HG03565 (cell line): ENCODE measurements at regions not wholly inside any gene's neighbourhood (a gene's known extent, or its start where the extent isn't known, plus 50 kb on each side); places are given as distances from the start of the nearest gene placed in this dataset.

Source experiments
- ATAC-seq: cut with Tn5 transposase; IDR thresholded peaks from one replicate; pipeline ENCODE4 v1.9.1; 2021; ENCODE audit warnings: mild to moderate bottlenecking, moderate library complexity; ENCODE audit not compliant: unreplicated experiment

- no peak for ATAC-seq
These were observed 679.7 kb downstream of the FAT4 start for GRCh38 chr4:125994430-125994829.

- no peak for ATAC-seq
These were observed 690.2 kb downstream of the FAT4 start for GRCh38 chr4:126004941-126005340.

- ATAC-seq, result no peak
These were observed 692.4 kb downstream of the FAT4 start for GRCh38 chr4:126007142-126007541.

GRCh38 chr4:126012691-126013290, 698.0 kb downstream of the FAT4 start:
- no peak for ATAC-seq

GRCh38 chr4:126018274-126018673, 703.5 kb downstream of the FAT4 start:
- no peak for ATAC-seq

GRCh38 chr4:126023896-126024295, 709.1 kb downstream of the FAT4 start:
- no peak for ATAC-seq

GRCh38 chr4:126027601-126028000, 712.8 kb downstream of the FAT4 start:
- ATAC-seq, result no peak

- no peak for ATAC-seq
These were observed 714.1 kb downstream of the FAT4 start for GRCh38 chr4:126028876-126029275.

GRCh38 chr4:126037231-126037630, 722.5 kb downstream of the FAT4 start:
- ATAC-seq, result no peak

- ATAC-seq, result no peak
These were observed 723.9 kb downstream of the FAT4 start for GRCh38 chr4:126038502-126039144.

- ATAC-seq, result no peak
These were observed 731.4 kb downstream of the FAT4 start for GRCh38 chr4:126046081-126046614.

GRCh38 chr4:126047114-126047513, 732.4 kb downstream of the FAT4 start:
- ATAC-seq, result no peak

GRCh38 chr4:126051689-126052424, 737.1 kb downstream of the FAT4 start:
- no peak for ATAC-seq

- ATAC-seq, result no peak
These were observed 741.4 kb downstream of the FAT4 start for GRCh38 chr4:126056116-126056650.

GRCh38 chr4:126057371-126057770, 742.6 kb downstream of the FAT4 start:
- no peak for ATAC-seq

GRCh38 chr4:126058596-126058995, 743.8 kb downstream of the FAT4 start:
- no peak for ATAC-seq

GRCh38 chr4:126061655-126062054, 746.9 kb downstream of the FAT4 start:
- no peak for ATAC-seq

- ATAC-seq, result no peak
These were observed 750.3 kb downstream of the FAT4 start for GRCh38 chr4:126065016-126065415.

- no peak for ATAC-seq
These were observed 756.9 kb downstream of the FAT4 start for GRCh38 chr4:126071346-126072333.

- ATAC-seq, result no peak
These were observed 766.6 kb downstream of the FAT4 start for GRCh38 chr4:126081336-126081735.
